H9 (cell line): ENCODE measurements at regions not wholly inside any gene's neighbourhood (a gene's known extent, or its start where the extent isn't known, plus 50 kb on each side); places are given as distances from the start of the nearest gene placed in this dataset.

Experiments used
- DNase-seq: peaks from one replicate; pipeline ENCODE4 v3.0.0-alpha.2; 2017
- H2AFZ ChIP-seq: one replicate; pipeline ENCODE4 v1.6.1; 2013; ENCODE audit warnings: mild to moderate bottlenecking, low read length, control low read depth, moderate library complexity
- H2AK5ac ChIP-seq: 2 replicates; pipeline ENCODE4 v1.6.1; 2013; ENCODE audit warnings: low read length, control low read depth, mixed read lengths; ENCODE audit not compliant: insufficient read length
- H2BK120ac ChIP-seq: one replicate; pipeline ENCODE4 v1.6.1; 2013; ENCODE audit warnings: low read depth, mild to moderate bottlenecking, low read length, control low read depth, inconsistent platforms; ENCODE audit not compliant: poor library complexity, severe bottlenecking
- H2BK12ac ChIP-seq: 2 replicates; pipeline ENCODE4 v1.6.1; 2013; ENCODE audit warnings: low read length, control low read depth, mixed read lengths, low read depth; ENCODE audit not compliant: insufficient read length
- H2BK15ac ChIP-seq: 2 replicates; pipeline ENCODE4 v1.6.1; 2013; ENCODE audit warnings: low read depth, low read length, control low read depth
- H2BK20ac ChIP-seq: one replicate; pipeline ENCODE4 v1.6.1; 2013; ENCODE audit warnings: low read depth, mild to moderate bottlenecking, low read length, control low read depth, inconsistent platforms; ENCODE audit not compliant: poor library complexity, severe bottlenecking
- H2BK5ac ChIP-seq: 2 replicates; pipeline ENCODE4 v1.6.1; 2013; ENCODE audit warnings: low read length, control low read depth, mixed read lengths; ENCODE audit not compliant: insufficient read length
- H3K14ac ChIP-seq: 2 replicates; pipeline ENCODE4 v1.6.1; 2013; ENCODE audit warnings: low read length, control low read depth; ENCODE audit not compliant: insufficient read depth
- H3K18ac ChIP-seq: 2 replicates; pipeline ENCODE4 v1.6.1; 2013; ENCODE audit warnings: low read depth, mild to moderate bottlenecking, mixed read lengths, low read length, control low read depth; ENCODE audit not compliant: insufficient read length
- H3K23ac ChIP-seq: 2 replicates; pipeline ENCODE4 v1.6.1; 2013; ENCODE audit warnings: low read length, control low read depth, mixed read lengths, low read depth; ENCODE audit not compliant: insufficient read length
- H3K23me2 ChIP-seq: 2 replicates; pipeline ENCODE4 v1.6.1; 2013; ENCODE audit warnings: low read depth, mild to moderate bottlenecking, mixed read lengths, low read length, control low read depth; ENCODE audit not compliant: insufficient read length, poor library complexity, severe bottlenecking
- H3K27ac ChIP-seq: 2 replicates; pipeline ENCODE4 v1.5.1; 2013; ENCODE audit warnings: low read length, control low read depth, mixed read lengths, low read depth; ENCODE audit not compliant: insufficient read length
- H3K27me3 ChIP-seq: 2 replicates; pipeline ENCODE4 v1.6.1; 2013; ENCODE audit warnings: low read length, control low read depth, inconsistent platforms; ENCODE audit not compliant: insufficient read depth
- H3K4ac ChIP-seq: 2 replicates; pipeline ENCODE4 v1.6.1; 2013; ENCODE audit warnings: low read depth, mild to moderate bottlenecking, control low read depth, inconsistent platforms, low read length, moderate library complexity
- H3K4me1 ChIP-seq: 2 replicates; pipeline ENCODE4 v1.6.1; 2013; ENCODE audit warnings: low read length, control low read depth, inconsistent platforms; ENCODE audit not compliant: insufficient read depth
- H3K4me2 ChIP-seq: 2 replicates; pipeline ENCODE4 v1.6.1; 2013; ENCODE audit warnings: low read length, control low read depth, mixed read lengths; ENCODE audit not compliant: insufficient read length, insufficient read depth
- H3K56ac ChIP-seq: 2 replicates; pipeline ENCODE4 v1.6.1; 2013; ENCODE audit warnings: low read depth, mild to moderate bottlenecking, mixed read lengths, low read length, control low read depth; ENCODE audit not compliant: insufficient read length
- H3K79me1 ChIP-seq: 2 replicates; pipeline ENCODE4 v1.6.1; 2013; ENCODE audit warnings: low read depth, mild to moderate bottlenecking, moderate library complexity, low read length, control low read depth, inconsistent platforms; ENCODE audit not compliant: insufficient read depth, poor library complexity, severe bottlenecking
- H3K79me2 ChIP-seq: 2 replicates; pipeline ENCODE4 v1.6.1; 2013; ENCODE audit warnings: low read length, control low read depth, inconsistent platforms; ENCODE audit not compliant: insufficient read depth
- H3K9ac ChIP-seq: 2 replicates; pipeline ENCODE4 v1.6.1; 2013; ENCODE audit warnings: low read length, control low read depth, mixed read lengths; ENCODE audit not compliant: insufficient read length; ENCODE audit errors: extremely low read depth
- H3K9me3 ChIP-seq: one replicate; pipeline ENCODE4 v1.6.1; 2013; ENCODE audit warnings: low read depth, low read length, inconsistent platforms; ENCODE audit not compliant: control insufficient read depth
- H3T11ph ChIP-seq: one replicate; pipeline ENCODE4 v1.6.1; 2013; ENCODE audit warnings: mild to moderate bottlenecking, low read length, control low read depth, inconsistent platforms
- H4K20me1 ChIP-seq: one replicate; pipeline ENCODE4 v1.6.1; 2013; ENCODE audit not compliant: control insufficient read depth, insufficient read length, insufficient read depth
- H4K5ac ChIP-seq: 2 replicates; pipeline ENCODE4 v1.6.1; 2013; ENCODE audit warnings: low read depth, mild to moderate bottlenecking, mixed read lengths, low read length, control low read depth; ENCODE audit not compliant: insufficient read length
- H4K8ac ChIP-seq: replicated peaks from 2 replicates; pipeline ENCODE4 v1.6.1; 2013; ENCODE audit warnings: low read length, control low read depth, mixed read lengths, low read depth; ENCODE audit not compliant: insufficient read length
- H4K91ac ChIP-seq: 2 replicates; pipeline ENCODE4 v1.6.1; 2013; ENCODE audit warnings: low read depth, mild to moderate bottlenecking, moderate library complexity, mixed read lengths, low read length, control low read depth; ENCODE audit not compliant: insufficient read length
- H3K27ac Mint-ChIP-seq, 3 experiments: 2 replicates in 2 of 3; 3 replicates in 1 of 3; pipeline ENCODE4 v1.8.0; 2020 to 2021; ENCODE audit warnings: mixed read lengths in 3 of 3, mild to moderate bottlenecking in 1 of 3, moderate library complexity in 1 of 3
- H3K27me3 Mint-ChIP-seq: 2 replicates; pipeline ENCODE4 v1.8.0; 2021; ENCODE audit warnings: low read depth, mild to moderate bottlenecking, moderate library complexity, mixed read lengths
- H3K36me3 Mint-ChIP-seq, 3 experiments: 2 replicates in 2 of 3; 3 replicates in 1 of 3; pipeline ENCODE4 v1.8.0; 2020 to 2021; ENCODE audit warnings: low read depth in 3 of 3, mixed read lengths in 3 of 3; ENCODE audit not compliant: insufficient read depth in 1 of 3
- H3K4me1 Mint-ChIP-seq, 2 experiments: 2 replicates each; pipeline ENCODE4 v1.8.0; 2020; ENCODE audit warnings: mixed read lengths in 2 of 2
- H3K4me3 Mint-ChIP-seq, 2 experiments: 2 replicates in 1 of 2; 3 replicates in 1 of 2; pipeline ENCODE4 v1.8.0; 2020 to 2021; ENCODE audit warnings: mild to moderate bottlenecking in 2 of 2, mixed read lengths in 2 of 2, moderate library complexity in 1 of 2
- H3K9me3 Mint-ChIP-seq, 2 experiments: 2 replicates in 1 of 2; 3 replicates in 1 of 2; pipeline ENCODE4 v1.8.0; 2020; ENCODE audit warnings: mild to moderate bottlenecking in 2 of 2, mixed read lengths in 2 of 2, moderate library complexity in 1 of 2
- TF ChIP-seq, protein P1 (sequence below): fragments of 200-600 bp; sonication (generic); conservative IDR thresholded peaks from 3 replicates; pipeline ENCODE4 v1.8.0; 2021; ENCODE audit warnings: antibody characterized with exemption, mild to moderate bottlenecking

DNA sequence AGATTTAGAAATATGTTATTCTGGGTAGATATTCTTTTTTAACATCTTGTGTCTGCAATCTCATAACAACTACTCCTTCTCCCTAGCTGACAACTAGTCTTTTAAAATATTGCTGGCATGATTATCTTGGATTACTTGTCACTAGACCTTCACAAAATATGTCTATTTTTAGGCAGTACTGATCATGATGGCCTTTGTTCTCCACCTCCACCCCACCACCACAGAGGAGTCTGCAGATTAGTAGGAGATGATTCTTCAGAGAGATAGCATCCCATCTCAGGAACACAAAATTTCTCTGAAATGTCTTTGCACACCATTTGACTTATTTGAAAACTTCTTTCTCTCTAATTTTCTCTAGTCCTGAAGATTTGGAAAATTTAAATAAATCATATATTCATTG, 338.1 kb upstream of the SPHKAP start:
- Mint-ChIP-seq H3K9me3 (peaks cover 9 to 20% of the 10 kb centered on the region in 2 experiments), H3K27me3 (no peaks in the 10 kb centered on the region), H3K36me3 (peaks cover 12 to 26% (median 17%) of the 10 kb centered on the region in 3 experiments), H3K4me1 (peaks cover 21 to 25% of the 10 kb centered on the region in 2 experiments), H3K27ac (peak overlapping the region in 1 of 3 experiments; percentile 83; a peak in 2 of 7 replicates), H3K4me3 (no peak overlapping the region)
- Histone ChIP-seq H4K5ac (no peak overlapping the region), H3K56ac (no peak overlapping the region), H3K79me2 (no peaks in the 10 kb centered on the region), H3K79me1 (no peaks in the 10 kb centered on the region), H4K91ac (no peak overlapping the region), H2BK5ac (no peak overlapping the region), H2BK120ac (no peak overlapping the region), H4K8ac (no peak overlapping the region), H3K9me3 (no peaks in the 10 kb centered on the region), H3K18ac (no peak overlapping the region), H3K4me2 (no peak overlapping the region), H3K4ac (no peak overlapping the region), H2BK20ac (no peak overlapping the region), H2AFZ (no peak overlapping the region), H3K27ac (no peak overlapping the region), H2BK12ac (no peak overlapping the region), H2AK5ac (no peak overlapping the region), H3K23ac (no peak overlapping the region), H3K4me1 (peaks cover 8% of the 10 kb centered on the region; the same call in 1 of the 2 replicates), H4K20me1 (no peaks in the 10 kb centered on the region), H3K9ac (no peak overlapping the region), H3K14ac (no peak overlapping the region), H2BK15ac (no peak overlapping the region), H3K23me2 (no peaks in the 10 kb centered on the region), H3T11ph (no peak overlapping the region), H3K27me3 (no peaks in the 10 kb centered on the region)
- TF ChIP-seq, protein P1, sequence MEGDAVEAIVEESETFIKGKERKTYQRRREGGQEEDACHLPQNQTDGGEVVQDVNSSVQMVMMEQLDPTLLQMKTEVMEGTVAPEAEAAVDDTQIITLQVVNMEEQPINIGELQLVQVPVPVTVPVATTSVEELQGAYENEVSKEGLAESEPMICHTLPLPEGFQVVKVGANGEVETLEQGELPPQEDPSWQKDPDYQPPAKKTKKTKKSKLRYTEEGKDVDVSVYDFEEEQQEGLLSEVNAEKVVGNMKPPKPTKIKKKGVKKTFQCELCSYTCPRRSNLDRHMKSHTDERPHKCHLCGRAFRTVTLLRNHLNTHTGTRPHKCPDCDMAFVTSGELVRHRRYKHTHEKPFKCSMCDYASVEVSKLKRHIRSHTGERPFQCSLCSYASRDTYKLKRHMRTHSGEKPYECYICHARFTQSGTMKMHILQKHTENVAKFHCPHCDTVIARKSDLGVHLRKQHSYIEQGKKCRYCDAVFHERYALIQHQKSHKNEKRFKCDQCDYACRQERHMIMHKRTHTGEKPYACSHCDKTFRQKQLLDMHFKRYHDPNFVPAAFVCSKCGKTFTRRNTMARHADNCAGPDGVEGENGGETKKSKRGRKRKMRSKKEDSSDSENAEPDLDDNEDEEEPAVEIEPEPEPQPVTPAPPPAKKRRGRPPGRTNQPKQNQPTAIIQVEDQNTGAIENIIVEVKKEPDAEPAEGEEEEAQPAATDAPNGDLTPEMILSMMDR, result no peak
- no peak for DNase-seq
